ENCODE measurements at regions not wholly inside any gene's neighbourhood (a gene's known extent, or its start where the extent isn't known, plus 50 kb on each side); places are given as distances from the start of the nearest gene placed in this dataset.

DNA sequence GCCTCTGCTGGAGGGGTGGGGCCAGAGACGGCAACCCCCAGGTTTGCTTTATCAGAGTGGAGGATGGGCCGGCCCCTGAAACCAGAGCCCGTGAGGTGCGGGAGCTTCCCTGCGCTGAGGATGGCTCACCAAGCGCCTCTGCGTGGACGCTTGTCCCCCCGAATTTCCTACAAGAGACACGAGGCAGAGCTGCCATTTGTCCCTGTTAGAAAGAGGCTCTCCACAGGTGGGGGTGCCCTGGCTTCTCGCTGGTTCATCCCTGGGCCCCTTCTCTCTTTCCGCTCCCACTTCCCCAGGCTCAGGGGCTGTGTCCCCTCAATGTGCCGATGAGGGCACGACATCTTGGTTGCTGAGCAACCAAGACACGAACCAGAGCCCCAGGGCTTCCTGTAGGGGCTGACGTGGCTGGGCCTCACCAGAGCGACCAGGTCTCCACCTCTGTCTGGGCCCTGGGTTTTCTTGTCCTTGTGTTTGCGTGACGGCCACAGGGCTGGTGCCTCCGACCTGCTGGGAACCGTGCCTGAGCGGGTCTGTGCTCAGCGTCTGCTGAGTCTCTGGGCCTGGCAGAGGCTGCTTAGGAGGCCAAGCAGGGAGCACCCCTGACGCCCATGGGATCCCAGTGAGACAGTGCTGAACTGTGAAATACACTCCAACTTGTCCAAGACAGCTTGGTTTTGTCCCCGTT, 119.6 kb upstream of the COL5A1 start:
- Histone ChIP-seq H3K27ac (no peak overlapping the region), H3K4me3 (no peak overlapping the region), H3K9ac (ENCODE audit: insufficient read length) (no peak overlapping the region), H3K9me3 (ENCODE audit: low read depth, low read length) (no peaks in the 10 kb centered on the region), H3K36me3 (ENCODE audit: insufficient read depth, low read length) (no peaks in the 10 kb centered on the region)
- no peak for TF ChIP-seq POLR2AphosphoS5 (IDR thresholded peaks at IDR 0.05; ENCODE audit: borderline replicate concordance, low read depth, low read length)
- TF ChIP-seq EZH2 (IDR thresholded peaks at IDR 0.05), result no peak
- no peak for TF ChIP-seq FOXP2 (optimal IDR thresholded peaks at IDR 0.05; ENCODE audit: control extremely low read depth, extremely low read length, insufficient read depth)
- DNase-seq (ENCODE audit: low read depth, low spot score), result no peak

GRCh38 chr9:134522502-134522848, 119.1 kb upstream of the COL5A1 start:
- TF ChIP-seq EZH2 (IDR thresholded peaks at IDR 0.05) (no peak), FOXP2 (optimal IDR thresholded peaks at IDR 0.05; ENCODE audit: control extremely low read depth, extremely low read length, insufficient read depth) (no peak), POLR2AphosphoS5 (IDR thresholded peaks at IDR 0.05; ENCODE audit: borderline replicate concordance, low read depth, low read length) (no peak)
- Histone ChIP-seq H3K9ac (ENCODE audit: insufficient read length) (no peak overlapping the region), H3K9me3 (ENCODE audit: low read depth, low read length) (no peaks in the 10 kb centered on the region), H3K4me3 (no peak overlapping the region), H3K36me3 (ENCODE audit: insufficient read depth, low read length) (no peaks in the 10 kb centered on the region), H3K27ac (no peak overlapping the region)
- DNase-seq (ENCODE audit: low read depth, low spot score), result no peak

- DNase-seq (ENCODE audit: low read depth, low spot score), result no peak
- Histone ChIP-seq H3K36me3 (ENCODE audit: insufficient read depth, low read length) (no peaks in the 10 kb centered on the region), H3K4me3 (no peak overlapping the region), H3K9ac (ENCODE audit: insufficient read length) (no peak overlapping the region), H3K9me3 (ENCODE audit: low read depth, low read length) (no peaks in the 10 kb centered on the region), H3K27ac (no peak overlapping the region)
- TF ChIP-seq EZH2 (IDR thresholded peaks at IDR 0.05) (no peak), FOXP2 (optimal IDR thresholded peaks at IDR 0.05; ENCODE audit: control extremely low read depth, extremely low read length, insufficient read depth) (no peak), POLR2AphosphoS5 (IDR thresholded peaks at IDR 0.05; ENCODE audit: borderline replicate concordance, low read depth, low read length) (no peak)
Measured at GRCh38 chr9:134522976-134523375, 118.6 kb upstream of the COL5A1 start.

- Histone ChIP-seq H3K4me3 (no peak overlapping the region), H3K9ac (ENCODE audit: insufficient read length) (no peak overlapping the region), H3K36me3 (ENCODE audit: insufficient read depth, low read length) (no peaks in the 10 kb centered on the region), H3K9me3 (ENCODE audit: low read depth, low read length) (peaks cover 4% of the 10 kb centered on the region; the same call in 1 of the 2 replicates), H3K27ac (no peak overlapping the region)
- no peak for DNase-seq (ENCODE audit: low read depth, low spot score)
- no peak for TF ChIP-seq POLR2AphosphoS5 (IDR thresholded peaks at IDR 0.05; ENCODE audit: borderline replicate concordance, low read depth, low read length)
- no peak for TF ChIP-seq FOXP2 (optimal IDR thresholded peaks at IDR 0.05; ENCODE audit: control extremely low read depth, extremely low read length, insufficient read depth)
- TF ChIP-seq EZH2 (IDR thresholded peaks at IDR 0.05), result no peak
Measured at GRCh38 chr9:134525070-134525815, 116.4 kb upstream of the COL5A1 start.

GRCh38 chr9:134525841-134526583, 115.6 kb upstream of the COL5A1 start:
- no peak overlapping the region for H3K9ac ChIP-seq (ENCODE audit: insufficient read length)
- no peaks in the 10 kb centered on the region for H3K36me3 ChIP-seq (ENCODE audit: insufficient read depth, low read length)
- H3K4me3 ChIP-seq, result no peak overlapping the region
- no peak for DNase-seq (ENCODE audit: low read depth, low spot score)
- TF ChIP-seq FOXP2 (optimal IDR thresholded peaks at IDR 0.05; ENCODE audit: control extremely low read depth, extremely low read length, insufficient read depth) (no peak), EZH2 (IDR thresholded peaks at IDR 0.05) (no peak), POLR2AphosphoS5 (IDR thresholded peaks at IDR 0.05; ENCODE audit: borderline replicate concordance, low read depth, low read length) (no peak)
- peaks cover 4% of the 10 kb centered on the region; the same call in 1 of the 2 replicates for H3K9me3 ChIP-seq (ENCODE audit: low read depth, low read length)
- H3K27ac ChIP-seq, result no peak overlapping the region

DNA sequence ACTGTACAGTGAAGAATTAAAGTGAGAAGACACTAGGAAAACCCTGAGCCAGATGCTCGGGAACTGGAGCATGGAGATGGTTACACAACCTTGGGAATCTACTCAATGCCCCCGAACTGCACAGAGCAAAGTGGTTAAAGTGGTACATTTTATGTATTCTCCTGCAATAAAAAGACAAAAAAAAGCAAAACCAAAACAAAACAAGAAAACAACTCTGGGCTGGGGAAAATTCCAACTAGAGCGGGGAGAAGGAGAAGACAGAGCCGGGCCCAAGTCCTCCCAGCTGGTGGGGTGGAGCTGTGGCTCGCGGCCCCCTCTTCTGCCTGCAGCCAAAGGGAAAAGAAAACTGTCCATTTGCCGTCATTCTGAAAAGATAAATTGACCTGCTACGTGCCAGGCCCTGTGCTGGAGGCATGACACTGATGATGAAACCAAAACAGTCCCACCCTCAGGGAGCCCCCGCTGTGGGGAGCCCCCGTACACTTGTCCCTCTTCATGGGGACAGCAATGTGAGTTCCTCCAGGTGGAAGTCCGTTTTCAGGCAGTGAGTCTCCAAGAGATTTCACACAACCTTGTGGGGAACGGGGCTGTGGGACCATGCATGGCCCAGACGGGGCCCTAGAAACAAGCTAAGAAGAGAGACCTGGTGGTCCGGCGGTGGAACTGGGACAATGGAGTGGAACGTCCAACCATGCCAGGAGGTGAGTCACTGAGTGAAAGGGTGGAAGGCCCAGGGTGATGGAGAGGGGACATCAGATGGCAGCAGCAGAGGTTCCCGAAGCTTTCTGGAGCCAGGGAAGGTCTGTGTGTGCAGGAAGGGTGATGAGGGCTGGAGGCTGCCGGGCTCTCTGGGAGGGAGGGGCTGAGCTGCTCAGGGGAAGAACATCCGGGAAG, 114.8 kb upstream of the COL5A1 start:
- peaks cover 4% of the 10 kb centered on the region; the same call in 1 of the 2 replicates for H3K9me3 ChIP-seq (ENCODE audit: low read depth, low read length)
- no peak for DNase-seq (ENCODE audit: low read depth, low spot score)
- no peak for TF ChIP-seq POLR2AphosphoS5 (IDR thresholded peaks at IDR 0.05; ENCODE audit: borderline replicate concordance, low read depth, low read length)
- TF ChIP-seq FOXP2 (optimal IDR thresholded peaks at IDR 0.05; ENCODE audit: control extremely low read depth, extremely low read length, insufficient read depth), result no peak
- no peak for TF ChIP-seq EZH2 (IDR thresholded peaks at IDR 0.05)
- H3K9ac ChIP-seq (ENCODE audit: insufficient read length), result no peak overlapping the region
- no peak overlapping the region for H3K27ac ChIP-seq
- no peak overlapping the region for H3K4me3 ChIP-seq
- no peaks in the 10 kb centered on the region for H3K36me3 ChIP-seq (ENCODE audit: insufficient read depth, low read length)

DNA sequence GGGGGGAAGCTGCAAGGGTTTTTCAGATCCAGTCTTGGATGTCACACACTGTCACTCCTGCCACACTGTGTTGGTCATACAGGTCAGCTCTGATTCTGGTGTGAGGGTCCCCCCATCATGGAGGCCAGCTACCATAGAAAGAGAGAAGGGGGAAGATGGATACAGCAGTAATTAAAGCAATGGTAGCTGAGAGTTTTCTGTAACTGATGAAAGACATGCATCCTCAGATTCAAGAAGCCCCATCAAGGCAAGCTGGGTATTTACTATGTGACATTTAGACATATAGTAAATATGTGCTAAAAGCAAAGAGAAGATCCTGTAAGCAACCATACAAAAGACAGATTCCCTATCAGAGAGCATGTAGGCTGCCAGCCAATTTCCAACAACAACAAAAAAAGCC, 110.9 kb upstream of the COL5A1 start:
- no peak for DNase-seq (ENCODE audit: low read depth, low spot score)
- Histone ChIP-seq H3K36me3 (ENCODE audit: insufficient read depth, low read length) (no peaks in the 10 kb centered on the region), H3K27ac (no peak overlapping the region), H3K9me3 (ENCODE audit: low read depth, low read length) (peaks cover 4% of the 10 kb centered on the region; the same call in 1 of the 2 replicates), H3K4me3 (no peak overlapping the region), H3K9ac (ENCODE audit: insufficient read length) (no peak overlapping the region)
- TF ChIP-seq POLR2AphosphoS5 (IDR thresholded peaks at IDR 0.05; ENCODE audit: borderline replicate concordance, low read depth, low read length) (no peak), FOXP2 (optimal IDR thresholded peaks at IDR 0.05; ENCODE audit: control extremely low read depth, extremely low read length, insufficient read depth) (no peak), EZH2 (IDR thresholded peaks at IDR 0.05) (no peak)

All from SK-N-MC (cell line).